SK-N-SH treated with all-trans-retinoic acid at 6 μM for 48 hours (cell line): ENCODE measurements at regions not wholly inside any gene's neighbourhood (a gene's known extent, or its start where the extent isn't known, plus 50 kb on each side); places are given as distances from the start of the nearest gene placed in this dataset.

Experiments
- ATAC-seq: fragments of 200-7000 bp; cut with Tn5 transposase; 3 replicates; pipeline ENCODE4 v1.9.1; 2020; ENCODE audit warnings: mild to moderate bottlenecking, moderate library complexity
- ARNTL ChIP-seq: fragments of 450-650 bp; formaldehyde crosslinking; IDR thresholded peaks from 2 replicates; pipeline ENCODE4 v1.5.0; 2020; ENCODE audit warnings: low read depth, mild to moderate bottlenecking, moderate library complexity, borderline replicate concordance
- BACH2 ChIP-seq: fragments of 250-450 bp; sonication (Bioruptor Pico); IDR thresholded peaks from 2 replicates; pipeline ENCODE4 v1.9.0; 2021; ENCODE audit warnings: mild to moderate bottlenecking, borderline replicate concordance
- CREB5 ChIP-seq: fragments of 250-450 bp; sonication (Bioruptor Pico); IDR thresholded peaks from 2 replicates; pipeline ENCODE4 v1.5.1; 2020; ENCODE audit warnings: low read depth, mild to moderate bottlenecking, moderate library complexity
- CSDC2 ChIP-seq: fragments of 250-450 bp; sonication (Bioruptor Pico); IDR thresholded peaks from 2 replicates; pipeline ENCODE4 v1.5.0; 2020; ENCODE audit warnings: mild to moderate bottlenecking, moderate library complexity
- CSRNP3 ChIP-seq: fragments of 250-450 bp; sonication (Bioruptor Pico); IDR thresholded peaks from 2 replicates; pipeline ENCODE4 v1.5.1; 2021; ENCODE audit warnings: mild to moderate bottlenecking, moderate library complexity
- ESRRG ChIP-seq: fragments of 250-450 bp; sonication (Bioruptor Pico); IDR thresholded peaks from 2 replicates; pipeline ENCODE4 v1.6.1; 2021; ENCODE audit warnings: mild to moderate bottlenecking
- GLIS3 ChIP-seq: fragments of 250-450 bp; sonication (Bioruptor Pico); IDR thresholded peaks from 2 replicates; pipeline ENCODE4 v1.5.0; 2020; ENCODE audit warnings: mild to moderate bottlenecking, moderate library complexity
- ISL1 ChIP-seq: fragments of 250-450 bp; sonication (Bioruptor Pico); IDR thresholded peaks from 2 replicates; pipeline ENCODE4 v2.1.2; 2022; ENCODE audit warnings: mild to moderate bottlenecking, moderate library complexity
- OSR1 ChIP-seq: fragments of 250-450 bp; sonication (Bioruptor Pico); IDR thresholded peaks from 2 replicates; pipeline ENCODE4 v1.8.0; 2022; ENCODE audit warnings: moderate library complexity, mild to moderate bottlenecking, inconsistent platforms
- PATZ1 ChIP-seq: fragments of 250-450 bp; sonication (Bioruptor Pico); IDR thresholded peaks from 2 replicates; pipeline ENCODE4 v1.8.0; 2020; ENCODE audit warnings: mild to moderate bottlenecking, moderate library complexity, borderline replicate concordance
- PPARA ChIP-seq: fragments of 250-450 bp; sonication (Bioruptor Pico); IDR thresholded peaks from 2 replicates; pipeline ENCODE4 v1.5.0; 2020; ENCODE audit warnings: mild to moderate bottlenecking, borderline replicate concordance
- RARB ChIP-seq: fragments of 250-450 bp; sonication (Bioruptor Pico); IDR thresholded peaks from 2 replicates; pipeline ENCODE4 v1.8.0; 2021; ENCODE audit warnings: mild to moderate bottlenecking, moderate library complexity
- TOX ChIP-seq: fragments of 250-450 bp; sonication (Bioruptor Pico); IDR thresholded peaks from 2 replicates; pipeline ENCODE4 v1.8.0; 2021; ENCODE audit warnings: mild to moderate bottlenecking, moderate library complexity, borderline replicate concordance
- ZC3H10 ChIP-seq: fragments of 250-450 bp; sonication (Bioruptor Pico); IDR thresholded peaks from 2 replicates; pipeline ENCODE4 v1.5.1; 2021; ENCODE audit warnings: mild to moderate bottlenecking, moderate library complexity
- ZFP3 ChIP-seq: fragments of 250-450 bp; sonication (Bioruptor Pico); IDR thresholded peaks from 2 replicates; pipeline ENCODE4 v1.5.0; 2020; ENCODE audit warnings: mild to moderate bottlenecking, moderate library complexity
- ZNF565 ChIP-seq: fragments of 450-650 bp; formaldehyde crosslinking; conservative IDR thresholded peaks from 2 replicates; pipeline ENCODE4 v1.5.0; 2020; ENCODE audit warnings: low read depth, mild to moderate bottlenecking, moderate library complexity
- ZNF70 ChIP-seq: fragments of 450-650 bp; formaldehyde crosslinking; IDR thresholded peaks from 2 replicates; pipeline ENCODE4 v1.5.0; 2020; ENCODE audit warnings: mild to moderate bottlenecking, moderate library complexity
- TF ChIP-seq, protein P1 (sequence below): fragments of 250-450 bp; sonication (Bioruptor Pico); IDR thresholded peaks from 2 replicates; pipeline ENCODE4 v1.8.0; 2021; ENCODE audit warnings: low read depth, mild to moderate bottlenecking, moderate library complexity, borderline replicate concordance
- TF ChIP-seq, protein P2 (sequence below): fragments of 250-450 bp; sonication (Bioruptor Pico); IDR thresholded peaks from 2 replicates; pipeline ENCODE4 v1.5.0; 2020; ENCODE audit warnings: mild to moderate bottlenecking, moderate library complexity

GRCh38 chr10:120182431-120182830 lies 274.6 kb upstream of the PLPP4 start:
- TF ChIP-seq, protein P1, sequence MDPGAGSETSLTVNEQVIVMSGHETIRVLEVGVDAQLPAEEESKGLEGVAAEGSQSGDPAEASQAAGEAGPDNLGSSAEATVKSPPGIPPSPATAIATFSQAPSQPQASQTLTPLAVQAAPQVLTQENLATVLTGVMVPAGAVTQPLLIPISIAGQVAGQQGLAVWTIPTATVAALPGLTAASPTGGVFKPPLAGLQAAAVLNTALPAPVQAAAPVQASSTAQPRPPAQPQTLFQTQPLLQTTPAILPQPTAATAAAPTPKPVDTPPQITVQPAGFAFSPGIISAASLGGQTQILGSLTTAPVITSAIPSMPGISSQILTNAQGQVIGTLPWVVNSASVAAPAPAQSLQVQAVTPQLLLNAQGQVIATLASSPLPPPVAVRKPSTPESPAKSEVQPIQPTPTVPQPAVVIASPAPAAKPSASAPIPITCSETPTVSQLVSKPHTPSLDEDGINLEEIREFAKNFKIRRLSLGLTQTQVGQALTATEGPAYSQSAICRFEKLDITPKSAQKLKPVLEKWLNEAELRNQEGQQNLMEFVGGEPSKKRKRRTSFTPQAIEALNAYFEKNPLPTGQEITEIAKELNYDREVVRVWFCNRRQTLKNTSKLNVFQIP (CRISPR knock-in tag): no peak
- TF ChIP-seq CREB5 (CRISPR knock-in tag): no peak
- TF ChIP-seq ZFP3 (CRISPR knock-in tag): no peak
- TF ChIP-seq RARB: no peak
- TF ChIP-seq TOX: no peak
- TF ChIP-seq ZNF70 (CRISPR knock-in tag): no peak
- TF ChIP-seq GLIS3 (CRISPR knock-in tag): no peak
- TF ChIP-seq PPARA: no peak
- no peak for TF ChIP-seq BACH2 (CRISPR knock-in tag)
- no peak for TF ChIP-seq ZNF565 (CRISPR knock-in tag)
- TF ChIP-seq ISL1 (CRISPR knock-in tag): no peak
- no peak for TF ChIP-seq PATZ1
- TF ChIP-seq ZC3H10 (CRISPR knock-in tag): no peak
- no peak for TF ChIP-seq ESRRG (CRISPR knock-in tag)
- no peak for ATAC-seq

DNA sequence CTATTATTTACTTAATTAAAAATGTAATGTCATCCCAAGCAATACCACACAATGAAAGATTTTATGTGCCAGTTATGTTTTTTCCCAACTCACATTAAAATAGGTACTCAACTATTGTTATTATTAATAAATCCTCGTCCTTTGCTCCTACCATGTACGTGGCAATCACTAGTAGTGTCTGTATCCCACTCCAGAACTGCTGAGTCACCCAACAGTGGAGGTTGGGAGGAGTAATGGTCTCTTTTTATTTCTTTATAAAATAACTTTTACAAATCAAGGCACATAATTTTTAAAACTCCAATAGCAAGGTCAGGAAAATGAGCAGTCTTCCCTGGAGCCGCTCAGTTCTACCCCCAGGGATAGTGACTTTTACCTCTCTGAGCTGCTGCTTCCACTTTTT lies 273.5 kb upstream of the PLPP4 start:
- TF ChIP-seq ZFP3 (CRISPR knock-in tag): no peak
- TF ChIP-seq ISL1 (CRISPR knock-in tag): no peak
- no peak for TF ChIP-seq TOX
- TF ChIP-seq, all 23 proteins: peak for 0
- ATAC-seq: no peak

DNA sequence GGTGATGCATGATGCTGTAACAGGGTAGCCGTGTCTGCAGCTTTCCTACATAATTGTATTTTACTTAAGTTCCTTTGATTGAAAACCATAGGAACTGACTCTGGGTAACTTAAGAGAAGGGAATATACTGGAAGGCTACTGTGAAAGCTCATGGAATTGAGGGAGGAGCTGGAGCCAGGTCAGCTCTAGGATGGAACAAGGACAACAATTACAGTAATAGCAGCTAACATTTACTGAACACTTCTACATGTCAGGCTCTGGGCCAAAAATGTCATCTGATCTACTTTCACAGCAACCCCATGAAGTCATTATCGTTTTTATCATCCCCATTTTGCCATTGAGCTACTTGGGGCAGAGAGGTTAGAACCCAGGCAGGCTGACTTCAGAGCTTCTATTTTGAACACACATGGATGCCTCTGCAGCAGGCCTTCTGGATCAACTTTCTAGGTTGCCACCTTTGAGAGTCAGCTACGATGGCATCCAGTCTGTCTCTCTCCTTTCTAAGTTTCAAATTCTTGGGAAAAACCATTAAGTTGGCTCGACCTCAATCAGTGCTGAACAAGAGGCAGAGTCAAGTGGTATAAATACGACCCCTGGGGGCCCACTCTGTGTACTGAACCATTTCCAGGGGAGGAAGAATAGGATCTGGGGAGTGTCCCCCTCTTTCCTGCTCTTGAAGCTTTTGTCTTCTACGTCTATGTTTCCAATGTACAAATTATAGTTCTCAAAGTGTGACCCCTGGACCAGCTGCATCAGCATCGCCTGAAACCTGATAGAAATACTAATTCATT lies 272.3 kb upstream of the PLPP4 start:
- no peak for TF ChIP-seq ZFP3 (CRISPR knock-in tag)
- TF ChIP-seq ZC3H10 (CRISPR knock-in tag): no peak
- TF ChIP-seq GLIS3 (CRISPR knock-in tag): no peak
- no peak for TF ChIP-seq PATZ1
- TF ChIP-seq BACH2 (CRISPR knock-in tag): no peak
- TF ChIP-seq CSDC2: no peak
- TF ChIP-seq OSR1: no peak
- no peak for TF ChIP-seq ARNTL
- TF ChIP-seq, protein P1 (CRISPR knock-in tag): no peak
- TF ChIP-seq ISL1 (CRISPR knock-in tag): no peak
- no peak for TF ChIP-seq CREB5 (CRISPR knock-in tag)
- ATAC-seq: no peak

GRCh38 chr10:120186506-120186905 lies 270.5 kb upstream of the PLPP4 start:
- no peak for ATAC-seq
- TF ChIP-seq CSRNP3 (no peak), ZNF565 (CRISPR knock-in tag) (no peak), GLIS3 (CRISPR knock-in tag) (no peak), ARNTL (no peak), ZC3H10 (CRISPR knock-in tag) (no peak), ESRRG (CRISPR knock-in tag) (no peak)
- TF ChIP-seq, protein P2, sequence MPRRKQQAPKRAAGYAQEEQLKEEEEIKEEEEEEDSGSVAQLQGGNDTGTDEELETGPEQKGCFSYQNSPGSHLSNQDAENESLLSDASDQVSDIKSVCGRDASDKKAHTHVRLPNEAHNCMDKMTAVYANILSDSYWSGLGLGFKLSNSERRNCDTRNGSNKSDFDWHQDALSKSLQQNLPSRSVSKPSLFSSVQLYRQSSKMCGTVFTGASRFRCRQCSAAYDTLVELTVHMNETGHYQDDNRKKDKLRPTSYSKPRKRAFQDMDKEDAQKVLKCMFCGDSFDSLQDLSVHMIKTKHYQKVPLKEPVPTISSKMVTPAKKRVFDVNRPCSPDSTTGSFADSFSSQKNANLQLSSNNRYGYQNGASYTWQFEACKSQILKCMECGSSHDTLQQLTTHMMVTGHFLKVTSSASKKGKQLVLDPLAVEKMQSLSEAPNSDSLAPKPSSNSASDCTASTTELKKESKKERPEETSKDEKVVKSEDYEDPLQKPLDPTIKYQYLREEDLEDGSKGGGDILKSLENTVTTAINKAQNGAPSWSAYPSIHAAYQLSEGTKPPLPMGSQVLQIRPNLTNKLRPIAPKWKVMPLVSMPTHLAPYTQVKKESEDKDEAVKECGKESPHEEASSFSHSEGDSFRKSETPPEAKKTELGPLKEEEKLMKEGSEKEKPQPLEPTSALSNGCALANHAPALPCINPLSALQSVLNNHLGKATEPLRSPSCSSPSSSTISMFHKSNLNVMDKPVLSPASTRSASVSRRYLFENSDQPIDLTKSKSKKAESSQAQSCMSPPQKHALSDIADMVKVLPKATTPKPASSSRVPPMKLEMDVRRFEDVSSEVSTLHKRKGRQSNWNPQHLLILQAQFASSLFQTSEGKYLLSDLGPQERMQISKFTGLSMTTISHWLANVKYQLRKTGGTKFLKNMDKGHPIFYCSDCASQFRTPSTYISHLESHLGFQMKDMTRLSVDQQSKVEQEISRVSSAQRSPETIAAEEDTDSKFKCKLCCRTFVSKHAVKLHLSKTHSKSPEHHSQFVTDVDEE (CRISPR knock-in tag): no peak
